DND-41 (cell line): ENCODE measurements at regions not wholly inside any gene's neighbourhood (a gene's known extent, or its start where the extent isn't known, plus 50 kb on each side); places are given as distances from the start of the nearest gene placed in this dataset.

ENCODE experiments used
- ATAC-seq: fragments of 200-7000 bp; cut with Tn5 transposase; 3 replicates; pipeline ENCODE4 v1.9.1; 2021; ENCODE audit warnings: low read depth; ENCODE audit not compliant: insufficient read depth
- DNase-seq: peaks from one replicate; pipeline ENCODE4 v3.0.0-alpha.2; 2020
- H2AFZ ChIP-seq: 2 replicates; pipeline ENCODE4 v1.6.0; 2012; ENCODE audit warnings: low read depth, low read length
- H3K27ac ChIP-seq: 2 replicates; pipeline ENCODE4 v1.5.1; 2012; ENCODE audit warnings: low read length, inconsistent platforms
- H3K27me3 ChIP-seq: fragments of 200-600 bp; sonication (generic); 2 replicates; pipeline ENCODE4 v1.6.0; 2012; ENCODE audit warnings: low read length, mild to moderate bottlenecking, inconsistent platforms; ENCODE audit not compliant: insufficient read depth, poor library complexity
- H3K36me3 ChIP-seq: 2 replicates; pipeline ENCODE4 v1.5.1; 2012; ENCODE audit warnings: low read length, inconsistent platforms; ENCODE audit not compliant: insufficient read depth
- H3K4me1 ChIP-seq: 2 replicates; pipeline ENCODE4 v1.5.1; 2012; ENCODE audit warnings: mild to moderate bottlenecking, low read length; ENCODE audit not compliant: insufficient read depth
- H3K4me2 ChIP-seq: 2 replicates; pipeline ENCODE4 v1.6.0; 2012; ENCODE audit warnings: mild to moderate bottlenecking, moderate library complexity, low read length, inconsistent platforms; ENCODE audit not compliant: insufficient read depth
- H3K4me3 ChIP-seq, 2 experiments: fragments of 200-600 bp in 1 of 2; shearing (Covaris generic) in 1 of 2; 2 replicates each; pipeline ENCODE4 v1.5.1; 2012 to 2016; ENCODE audit warnings: inconsistent platforms in 2 of 2, low read length in 2 of 2, mild to moderate bottlenecking in 2 of 2, low read depth in 1 of 2, moderate library complexity in 1 of 2
- H3K79me2 ChIP-seq: 2 replicates; pipeline ENCODE4 v1.6.0; 2012; ENCODE audit warnings: low read length, inconsistent platforms; ENCODE audit not compliant: insufficient read depth
- H3K9ac ChIP-seq: 2 replicates; pipeline ENCODE4 v1.6.0; 2012; ENCODE audit warnings: low read depth, mild to moderate bottlenecking, inconsistent platforms, low read length, moderate library complexity
- H3K9me3 ChIP-seq: 2 replicates; pipeline ENCODE4 v1.5.1; 2012; ENCODE audit warnings: low read length, moderate library complexity, mild to moderate bottlenecking, inconsistent platforms; ENCODE audit not compliant: insufficient read depth, severe bottlenecking
- H4K20me1 ChIP-seq: 2 replicates; pipeline ENCODE4 v1.6.0; 2012; ENCODE audit warnings: low read length; ENCODE audit not compliant: insufficient read depth
- CTCF ChIP-seq: IDR thresholded peaks from 2 replicates; pipeline ENCODE4 v1.5.1; 2012; ENCODE audit warnings: borderline replicate concordance, low read length, moderate library complexity, mild to moderate bottlenecking; ENCODE audit not compliant: poor library complexity, severe bottlenecking; ENCODE audit errors: extremely low read depth
- EZH2 ChIP-seq: IDR thresholded peaks from 3 replicates; pipeline ENCODE4 v1.6.1; 2012; ENCODE audit warnings: borderline replicate concordance, low read depth, mild to moderate bottlenecking, moderate library complexity, low read length, inconsistent platforms; ENCODE audit not compliant: severe bottlenecking

- Histone ChIP-seq H4K20me1 (no peaks in the 10 kb centered on the region), H3K27ac (no peak overlapping the region), H3K9me3 (no peaks in the 10 kb centered on the region), H3K4me2 (no peak overlapping the region), H2AFZ (no peak overlapping the region), H3K79me2 (no peaks in the 10 kb centered on the region), H3K36me3 (no peaks in the 10 kb centered on the region), H3K9ac (no peak overlapping the region), H3K4me1 (no peaks in the 10 kb centered on the region), H3K27me3 (no peaks in the 10 kb centered on the region), H3K4me3 (no peak overlapping the region)
- TF ChIP-seq EZH2 = no peak
- no peak for TF ChIP-seq CTCF
- ATAC-seq (no peak), DNase-seq (no peak)
Observed at GRCh38 chr2:236820763-236821344, 251.2 kb downstream of the ACKR3 start.

GRCh38 chr2:236823041-236823629 is 253.5 kb downstream of the ACKR3 start:
- no peak overlapping the region for H3K4me2 ChIP-seq
- no peaks in the 10 kb centered on the region for H3K4me1 ChIP-seq
- H3K27ac ChIP-seq = no peak overlapping the region
- H3K4me3 ChIP-seq = no peak overlapping the region
- no peaks in the 10 kb centered on the region for H3K36me3 ChIP-seq
- TF ChIP-seq EZH2 (no peak), CTCF (no peak)
- H3K9ac ChIP-seq = no peak overlapping the region
- H2AFZ ChIP-seq = no peak overlapping the region
- H3K27me3 ChIP-seq = no peaks in the 10 kb centered on the region
- H3K9me3 ChIP-seq = no peaks in the 10 kb centered on the region
- DNase-seq (no peak), ATAC-seq (no peak)
- H3K79me2 ChIP-seq = no peaks in the 10 kb centered on the region
- H4K20me1 ChIP-seq = no peaks in the 10 kb centered on the region

- H3K4me1 ChIP-seq = no peaks in the 10 kb centered on the region
- no peak overlapping the region for H3K27ac ChIP-seq
- no peak overlapping the region for H2AFZ ChIP-seq
- no peak for ATAC-seq
- H3K9ac ChIP-seq = no peak overlapping the region
- TF ChIP-seq CTCF (no peak), EZH2 (no peak)
- H3K4me3 ChIP-seq = no peak overlapping the region
- no peak overlapping the region for H3K4me2 ChIP-seq
- H4K20me1 ChIP-seq = no peaks in the 10 kb centered on the region
- H3K9me3 ChIP-seq = no peaks in the 10 kb centered on the region
- H3K79me2 ChIP-seq = no peaks in the 10 kb centered on the region
- no peaks in the 10 kb centered on the region for H3K36me3 ChIP-seq
- DNase-seq = no peak
- no peaks in the 10 kb centered on the region for H3K27me3 ChIP-seq
Observed at GRCh38 chr2:236823963-236824362, 254.3 kb downstream of the ACKR3 start.
